CD14-positive monocyte (primary cell): ENCODE measurements at regions not wholly inside any gene's neighbourhood (a gene's known extent, or its start where the extent isn't known, plus 50 kb on each side); places are given as distances from the start of the nearest gene placed in this dataset.

ENCODE experiments used
- DNase-seq, 3 donors: peaks; one replicate each; pipeline ENCODE4 v3.0.0-alpha.2; 2011 to 2022
- H2AFZ ChIP-seq: 2 replicates; pipeline ENCODE4 v1.6.0; 2012; ENCODE audit warnings: mild to moderate bottlenecking, low read depth, low read length, inconsistent platforms; ENCODE audit not compliant: insufficient read depth, poor library complexity, severe bottlenecking
- H3K27ac ChIP-seq, 2 donors: 1 replicate in 1 of 2; 2 replicates in 1 of 2; pipeline ENCODE4 v1.5.1; 2012 to 2013; ENCODE audit warnings: low read length in 2 of 2, control low read depth in 1 of 2, inconsistent platforms in 1 of 2, low read depth in 1 of 2, mild to moderate bottlenecking in 1 of 2
- H3K27me3 ChIP-seq, 2 donors: one replicate each; pipeline versions ENCODE4 v1.6.0 to v1.6.1; 2011 to 2013; ENCODE audit warnings: low read length in 2 of 2; ENCODE audit not compliant: control insufficient read depth in 2 of 2, insufficient read depth in 2 of 2
- H3K36me3 ChIP-seq, 2 donors: replicated peaks in 1 of 2; 1 replicate in 1 of 2; 2 replicates in 1 of 2; pipeline versions ENCODE4 v1.5.1 to v1.6.1; 2012 to 2013; ENCODE audit warnings: low read length in 2 of 2, control low read depth in 1 of 2, inconsistent platforms in 1 of 2, mild to moderate bottlenecking in 1 of 2; ENCODE audit not compliant: insufficient read depth in 2 of 2, control insufficient read depth in 1 of 2
- H3K4me1 ChIP-seq, 2 donors: 1 replicate in 1 of 2; 2 replicates in 1 of 2; pipeline versions ENCODE4 v1.5.1 to v1.6.1; 2012 to 2013; ENCODE audit warnings: low read length in 2 of 2, control low read depth in 1 of 2, inconsistent platforms in 1 of 2, mild to moderate bottlenecking in 1 of 2, moderate library complexity in 1 of 2; ENCODE audit not compliant: insufficient read depth in 2 of 2, control insufficient read depth in 1 of 2
- H3K4me2 ChIP-seq: replicated peaks from 2 replicates; pipeline ENCODE3; 2012; ENCODE audit warnings: low read length, moderate library complexity, mild to moderate bottlenecking; ENCODE audit not compliant: poor library complexity, severe bottlenecking; ENCODE audit errors: extremely low read depth
- H3K4me3 ChIP-seq, 3 experiments: fragments of 200-600 bp in 1 of 3; sonication (generic) in 1 of 3; replicated peaks in 1 of 3; 1 replicate in 2 of 3; 2 replicates in 1 of 3; pipeline ENCODE4 v1.5.1; 2011 to 2013; ENCODE audit warnings: low read length in 3 of 3, mild to moderate bottlenecking in 3 of 3, control low read depth in 2 of 3, low read depth in 2 of 3, inconsistent platforms in 1 of 3, moderate library complexity in 1 of 3
- H3K79me2 ChIP-seq: 2 replicates; pipeline ENCODE4 v1.6.0; 2012; ENCODE audit warnings: mild to moderate bottlenecking, control low read depth, inconsistent platforms, low read length, moderate library complexity; ENCODE audit not compliant: insufficient read depth
- H3K9ac ChIP-seq: 2 replicates; pipeline ENCODE4 v1.6.0; 2017; ENCODE audit warnings: low read length, mild to moderate bottlenecking; ENCODE audit not compliant: insufficient read depth, poor library complexity, severe bottlenecking
- H3K9me3 ChIP-seq, 2 donors: replicated peaks in 1 of 2; 1 replicate in 1 of 2; 2 replicates in 1 of 2; pipeline versions ENCODE4 v1.5.1 to v1.6.1; 2012 to 2013; ENCODE audit warnings: low read length in 2 of 2, control low read depth in 1 of 2; ENCODE audit not compliant: control insufficient read depth in 1 of 2, insufficient read depth in 1 of 2
- H4K20me1 ChIP-seq: 2 replicates; pipeline ENCODE4 v1.6.0; 2012; ENCODE audit warnings: mild to moderate bottlenecking, low read length, control low read depth, moderate library complexity; ENCODE audit not compliant: insufficient read depth
- H3K27ac Mint-ChIP-seq, 7 donors: one replicate each; pipeline ENCODE4 v1.8.0; 2020; ENCODE audit warnings: mild to moderate bottlenecking in 7 of 7, mixed read lengths in 7 of 7, moderate library complexity in 6 of 7, inconsistent platforms in 2 of 7
- H3K27me3 Mint-ChIP-seq, 3 donors: one replicate each; pipeline ENCODE4 v1.8.0; 2021 to 2022; ENCODE audit warnings: low read depth in 3 of 3, mild to moderate bottlenecking in 3 of 3, mixed read lengths in 3 of 3, moderate library complexity in 3 of 3, inconsistent platforms in 1 of 3
- H3K36me3 Mint-ChIP-seq, 2 donors: one replicate each; pipeline ENCODE4 v1.8.0; 2020; ENCODE audit warnings: mixed read lengths in 2 of 2, inconsistent platforms in 1 of 2, mild to moderate bottlenecking in 1 of 2
- H3K4me1 Mint-ChIP-seq: one replicate; pipeline ENCODE4 v1.8.0; 2020; ENCODE audit warnings: mild to moderate bottlenecking, mixed read lengths
- H3K4me3 Mint-ChIP-seq, 2 donors: one replicate each; pipeline ENCODE4 v1.8.0; 2020; ENCODE audit warnings: mild to moderate bottlenecking in 2 of 2, mixed read lengths in 2 of 2, moderate library complexity in 1 of 2
- H3K9me3 Mint-ChIP-seq, 7 donors: one replicate each; pipeline ENCODE4 v1.8.0; 2020 to 2022; ENCODE audit warnings: mixed read lengths in 7 of 7, mild to moderate bottlenecking in 6 of 7, moderate library complexity in 6 of 7, inconsistent platforms in 2 of 7
- WGBS: methylation state at CpG from one replicate; pipeline ENCODE4 v1.1.5; 2013; ENCODE audit warnings: missing lambda C conversion rate; ENCODE audit not compliant: insufficient coverage; 5-methylcytosine and 5-hydroxymethylcytosine counted together
- intact Hi-C, 2 donors: fragments of 100-400 bp; cut with micrococcal nuclease; formaldehyde crosslinking; loops; one replicate each; pipeline versions ENCODE4 v1.15.0 to v1.15.1; 2023
- TF ChIP-seq, protein P1 (sequence below): fragments of 200-600 bp; IDR thresholded peaks from one replicate; pipeline ENCODE4 v1.8.0; 2022; ENCODE audit warnings: antibody characterized with exemption, mild to moderate bottlenecking

DNA sequence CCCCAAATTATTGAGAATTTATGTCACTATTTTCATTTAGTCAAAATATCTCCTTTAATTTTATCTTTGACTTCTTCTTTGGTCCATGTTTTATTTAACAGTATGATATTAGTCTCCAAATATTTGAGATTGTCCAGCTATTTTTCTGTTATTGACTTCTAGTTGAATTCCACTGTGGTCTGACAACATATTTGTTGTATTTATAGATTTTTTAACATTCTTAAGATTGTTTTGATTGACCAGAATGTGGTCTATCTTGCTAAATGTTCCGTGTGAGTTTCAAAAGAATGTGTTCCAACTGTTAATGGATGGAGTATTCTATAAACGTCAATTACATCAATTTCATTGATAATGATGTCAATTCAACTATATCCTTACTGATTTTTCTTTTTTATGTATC lies 1452.1 kb downstream of the SUCLG1 start:
- H2AFZ ChIP-seq = no peak overlapping the region
- no peaks in the 10 kb centered on the region for H3K4me1 ChIP-seq
- H3K4me3 ChIP-seq = no peak overlapping the region
- intact Hi-C loops = no loop called here
- H3K27me3 ChIP-seq = no peaks in the 10 kb centered on the region
- Mint-ChIP-seq H3K9me3 (peaks cover 0 to 12% (median 5%) of the 10 kb centered on the region in 7 donors), H3K4me1 (no peaks in the 10 kb centered on the region), H3K36me3 (no peaks in the 10 kb centered on the region), H3K27me3 (no peaks in the 10 kb centered on the region), H3K27ac (no peak overlapping the region), H3K4me3 (no peak overlapping the region)
- no peaks in the 10 kb centered on the region for H3K36me3 ChIP-seq
- no peak for DNase-seq
- H3K27ac ChIP-seq = no peak overlapping the region
- peaks cover 0 to 7% of the 10 kb centered on the region in 2 donors for H3K9me3 ChIP-seq
- H3K9ac ChIP-seq = no peak overlapping the region
- H4K20me1 ChIP-seq = no peaks in the 10 kb centered on the region
- H3K79me2 ChIP-seq = no peaks in the 10 kb centered on the region
- no peak overlapping the region for H3K4me2 ChIP-seq
- TF ChIP-seq, protein P1, sequence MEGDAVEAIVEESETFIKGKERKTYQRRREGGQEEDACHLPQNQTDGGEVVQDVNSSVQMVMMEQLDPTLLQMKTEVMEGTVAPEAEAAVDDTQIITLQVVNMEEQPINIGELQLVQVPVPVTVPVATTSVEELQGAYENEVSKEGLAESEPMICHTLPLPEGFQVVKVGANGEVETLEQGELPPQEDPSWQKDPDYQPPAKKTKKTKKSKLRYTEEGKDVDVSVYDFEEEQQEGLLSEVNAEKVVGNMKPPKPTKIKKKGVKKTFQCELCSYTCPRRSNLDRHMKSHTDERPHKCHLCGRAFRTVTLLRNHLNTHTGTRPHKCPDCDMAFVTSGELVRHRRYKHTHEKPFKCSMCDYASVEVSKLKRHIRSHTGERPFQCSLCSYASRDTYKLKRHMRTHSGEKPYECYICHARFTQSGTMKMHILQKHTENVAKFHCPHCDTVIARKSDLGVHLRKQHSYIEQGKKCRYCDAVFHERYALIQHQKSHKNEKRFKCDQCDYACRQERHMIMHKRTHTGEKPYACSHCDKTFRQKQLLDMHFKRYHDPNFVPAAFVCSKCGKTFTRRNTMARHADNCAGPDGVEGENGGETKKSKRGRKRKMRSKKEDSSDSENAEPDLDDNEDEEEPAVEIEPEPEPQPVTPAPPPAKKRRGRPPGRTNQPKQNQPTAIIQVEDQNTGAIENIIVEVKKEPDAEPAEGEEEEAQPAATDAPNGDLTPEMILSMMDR = no peak
- no CpG with 5 or more reads among the region's 2 CpGs for WGBS

DNA sequence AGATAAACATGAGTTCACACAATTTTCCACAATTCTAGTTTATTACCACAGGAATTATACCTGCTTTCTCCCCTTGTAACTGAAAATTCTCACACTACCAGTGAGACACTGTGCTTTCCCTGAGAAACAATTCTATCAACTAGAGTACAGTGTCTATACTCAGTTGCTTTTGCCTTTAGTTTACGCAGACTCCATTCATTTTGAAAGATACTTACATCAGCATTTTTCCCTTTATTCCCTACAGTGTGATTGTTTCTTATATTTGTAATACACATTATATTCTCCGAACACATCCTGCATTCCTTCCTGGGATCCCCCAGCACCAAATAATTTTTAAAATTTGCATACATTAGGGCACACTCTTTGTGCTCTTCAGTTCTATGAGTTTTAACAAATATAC lies 1455.5 kb downstream of the SUCLG1 start:
- Mint-ChIP-seq H3K9me3 (peaks cover 0 to 9% (median 5%) of the 10 kb centered on the region in 7 donors), H3K27ac (no peak overlapping the region), H3K4me3 (no peak overlapping the region), H3K36me3 (no peaks in the 10 kb centered on the region), H3K27me3 (no peaks in the 10 kb centered on the region), H3K4me1 (no peaks in the 10 kb centered on the region)
- no peaks in the 10 kb centered on the region for H3K36me3 ChIP-seq
- H3K27me3 ChIP-seq = no peaks in the 10 kb centered on the region
- H3K9ac ChIP-seq = no peak overlapping the region
- H3K9me3 ChIP-seq = peaks cover 0 to 4% of the 10 kb centered on the region in 2 donors
- no peak overlapping the region for H3K27ac ChIP-seq
- TF ChIP-seq, protein P1 = no peak
- no peak overlapping the region for H3K4me2 ChIP-seq
- no peak for DNase-seq
- no peak overlapping the region for H2AFZ ChIP-seq
- no peaks in the 10 kb centered on the region for H3K4me1 ChIP-seq
- no peak overlapping the region for H3K4me3 ChIP-seq
- intact Hi-C loops = no loop called here
- H4K20me1 ChIP-seq = no peaks in the 10 kb centered on the region
- WGBS = no CpG with 5 or more reads among the region's 2 CpGs
- H3K79me2 ChIP-seq = no peaks in the 10 kb centered on the region
